ENCODE measurements at regions not wholly inside any gene's neighbourhood (a gene's known extent, or its start where the extent isn't known, plus 50 kb on each side); places are given as distances from the start of the nearest gene placed in this dataset.

- TF ChIP-seq POLR2AphosphoS5 (IDR thresholded peaks at IDR 0.05; ENCODE audit: low read depth, low read length) (no peak), CTCF (IDR thresholded peaks at IDR 0.05 in 2 of 3, conservative IDR thresholded peaks at IDR 0.05 in 1 of 3; ENCODE audit: borderline replicate concordance in 1 of 3, insufficient read depth in 1 of 3, low read depth in 2 of 3, low read length in 2 of 3) (no peak), EZH2 (IDR thresholded peaks at IDR 0.05) (no peak), REST (IDR thresholded peaks at IDR 0.05; ENCODE audit: low read depth) (no peak)
Observed at GRCh38 chr9:90020276-90020871, 415.6 kb downstream of the GADD45G start.
